ENCODE measurements at regions not wholly inside any gene's neighbourhood (a gene's known extent, or its start where the extent isn't known, plus 50 kb on each side); places are given as distances from the start of the nearest gene placed in this dataset.

- ATAC-seq (no peak), DNase-seq (ENCODE audit: low spot score) (no peak)
- no peaks in the 10 kb centered on the region for H3F3A ChIP-seq (replicated peaks; ENCODE audit: low read depth)
- Mint-ChIP-seq H3K36me3 (ENCODE audit: low read depth) (peaks cover 10% of the 10 kb centered on the region; the same call in 2 of the 3 replicates), H3K4me1 (no peaks in the 10 kb centered on the region), H3K27me3 (ENCODE audit: insufficient read depth, low read depth, poor library complexity) (peaks cover 2% of the 10 kb centered on the region), H3K4me3 (no peak overlapping the region), H3K9me3 (peaks cover 13% of the 10 kb centered on the region), H3K27ac (no peak overlapping the region)
- TF ChIP-seq ZNF331 (CRISPR knock-in tag; IDR thresholded peaks at IDR 0.05; ENCODE audit: low read depth) (no peak), EZH2phosphoT487 (IDR thresholded peaks at IDR 0.05; ENCODE audit: unreplicated experiment) (no peak), EZH2 (IDR thresholded peaks at IDR 0.05; ENCODE audit: low read depth, unreplicated experiment) (no peak), JUNB (IDR thresholded peaks at IDR 0.05; ENCODE audit: unreplicated experiment) (no peak), CREB1 (CRISPR knock-in tag; IDR thresholded peaks at IDR 0.05; ENCODE audit: low read depth) (no peak), CTCF (conservative IDR thresholded peaks at IDR 0.05; ENCODE audit: low read depth in 2 of 2) (no peak), STAT1 (IDR thresholded peaks at IDR 0.05; ENCODE audit: unreplicated experiment) (no peak), POLR2AphosphoS5 (IDR thresholded peaks at IDR 0.05; ENCODE audit: low read depth) (no peak), REST (IDR thresholded peaks at IDR 0.05; ENCODE audit: unreplicated experiment) (no peak), NANOG (IDR thresholded peaks at IDR 0.05; ENCODE audit: borderline replicate concordance) (no peak), ZNF114 (CRISPR knock-in tag; IDR thresholded peaks at IDR 0.05) (no peak), ZNF462 (CRISPR knock-in tag; IDR thresholded peaks at IDR 0.05) (no peak), ETS1 (IDR thresholded peaks at IDR 0.05) (no peak)
- no peaks in the 10 kb centered on the region for H3K79me2 ChIP-seq (replicated peaks; ENCODE audit: insufficient read depth)
- no peak overlapping the region for H2AFZ ChIP-seq
- no peaks in the 10 kb centered on the region for H3K9me2 ChIP-seq (ENCODE audit: insufficient read depth)
- no peaks in the 10 kb centered on the region for H3K27me3 ChIP-seq (ENCODE audit: insufficient read depth)
- H3K4me3 ChIP-seq = no peak overlapping the region
- no peaks in the 10 kb centered on the region for H3K36me3 ChIP-seq (ENCODE audit: insufficient read depth)
- no peaks in the 10 kb centered on the region for H4K20me1 ChIP-seq (replicated peaks; ENCODE audit: insufficient read depth)
- H3K4me2 ChIP-seq = no peak overlapping the region
- no peaks in the 10 kb centered on the region for H3K4me1 ChIP-seq (ENCODE audit: insufficient read depth)
- no peak overlapping the region for H3K27ac ChIP-seq (ENCODE audit: low read depth)
Observed at GRCh38 chr2:12970861-12971260, 254.1 kb downstream of the TRIB2 start.
